Trophoblast cell (in vitro differentiated cells and primary cell): ENCODE measurements at regions not wholly inside any gene's neighbourhood (a gene's known extent, or its start where the extent isn't known, plus 50 kb on each side); places are given as distances from the start of the nearest gene placed in this dataset.

Experiments
- DNase-seq, 2 donors: peaks; one replicate each; pipeline ENCODE4 v3.0.0-alpha.2; 2016
- H2AFZ ChIP-seq: 2 replicates; pipeline ENCODE4 v1.6.1; 2013; ENCODE audit warnings: low read length, moderate library complexity, mild to moderate bottlenecking; ENCODE audit not compliant: insufficient read depth, poor library complexity
- H2AK5ac ChIP-seq: 2 replicates; pipeline ENCODE4 v1.6.1; 2013; ENCODE audit warnings: mild to moderate bottlenecking, low read length
- H2BK120ac ChIP-seq: 2 replicates; pipeline ENCODE4 v1.6.1; 2013; ENCODE audit warnings: low read length, mild to moderate bottlenecking, moderate library complexity; ENCODE audit not compliant: insufficient read depth, poor library complexity
- H2BK12ac ChIP-seq: 2 replicates; pipeline ENCODE4 v1.6.1; 2013; ENCODE audit warnings: mild to moderate bottlenecking, low read length, moderate library complexity
- H2BK5ac ChIP-seq: 2 replicates; pipeline ENCODE4 v1.6.1; 2013; ENCODE audit warnings: low read length, low read depth, moderate library complexity, mild to moderate bottlenecking; ENCODE audit not compliant: poor library complexity
- H3K14ac ChIP-seq: 2 replicates; pipeline ENCODE4 v1.6.1; 2013; ENCODE audit warnings: mild to moderate bottlenecking, low read length
- H3K18ac ChIP-seq: 2 replicates; pipeline ENCODE4 v1.6.1; 2013; ENCODE audit warnings: mild to moderate bottlenecking, low read length
- H3K23ac ChIP-seq: 2 replicates; pipeline ENCODE4 v1.6.1; 2013; ENCODE audit warnings: low read length
- H3K27ac ChIP-seq: 2 replicates; pipeline ENCODE4 v1.5.1; 2013; ENCODE audit warnings: low read depth, mild to moderate bottlenecking, inconsistent platforms, low read length, moderate library complexity
- H3K27me3 ChIP-seq: 2 replicates; pipeline ENCODE4 v1.6.1; 2013; ENCODE audit warnings: inconsistent platforms, mild to moderate bottlenecking, low read length, moderate library complexity; ENCODE audit not compliant: insufficient read depth
- H3K36me3 ChIP-seq, 2 experiments: 1 replicate in 1 of 2; 2 replicates in 1 of 2; pipeline ENCODE4 v1.6.1; 2013; ENCODE audit warnings: low read length in 2 of 2, mild to moderate bottlenecking in 2 of 2, moderate library complexity in 1 of 2; ENCODE audit not compliant: insufficient read depth in 2 of 2, control insufficient read depth in 1 of 2
- H3K4ac ChIP-seq: 2 replicates; pipeline ENCODE4 v1.6.1; 2013; ENCODE audit warnings: low read depth, mild to moderate bottlenecking, low read length, moderate library complexity
- H3K4me1 ChIP-seq, 2 experiments: 1 replicate in 1 of 2; 2 replicates in 1 of 2; pipeline ENCODE4 v1.6.1; 2013; ENCODE audit warnings: low read length in 2 of 2, mild to moderate bottlenecking in 2 of 2, moderate library complexity in 1 of 2; ENCODE audit not compliant: insufficient read depth in 2 of 2, control insufficient read depth in 1 of 2
- H3K4me2 ChIP-seq: 2 replicates; pipeline ENCODE4 v1.6.1; 2013; ENCODE audit warnings: inconsistent platforms, mild to moderate bottlenecking, low read length, moderate library complexity
- H3K4me3 ChIP-seq: 2 replicates; pipeline ENCODE4 v1.5.1; 2013; ENCODE audit warnings: mild to moderate bottlenecking, low read depth, low read length, inconsistent platforms
- H3K79me1 ChIP-seq: one replicate; pipeline ENCODE4 v1.6.1; 2013; ENCODE audit warnings: low read length
- H3K79me2 ChIP-seq: 2 replicates; pipeline ENCODE4 v1.6.1; 2013; ENCODE audit warnings: low read length, mild to moderate bottlenecking; ENCODE audit not compliant: control insufficient read depth, insufficient read depth, poor library complexity
- H3K9ac ChIP-seq: 2 replicates; pipeline ENCODE4 v1.6.1; 2013; ENCODE audit warnings: mild to moderate bottlenecking, low read length
- H3K9me3 ChIP-seq: 2 replicates; pipeline ENCODE4 v1.6.1; 2013; ENCODE audit warnings: low read depth, mild to moderate bottlenecking, control low read depth, inconsistent platforms, low read length; ENCODE audit not compliant: insufficient read depth
- H4K12ac ChIP-seq: 2 replicates; pipeline ENCODE4 v1.6.1; 2013; ENCODE audit warnings: low read depth, mild to moderate bottlenecking, low read length, moderate library complexity
- H4K8ac ChIP-seq: 2 replicates; pipeline ENCODE4 v1.6.1; 2013; ENCODE audit warnings: low read depth, mild to moderate bottlenecking, low read length, moderate library complexity
- H4K91ac ChIP-seq: one replicate; pipeline ENCODE4 v1.6.1; 2013; ENCODE audit warnings: low read depth, mild to moderate bottlenecking, low read length, moderate library complexity
- WGBS: extraction: QIAGEN DNeasy Blood & Tissue Kit; methylation state at CpG from one replicate; pipeline ENCODE4 v1.1.7; 2013; ENCODE audit warnings: missing lambda C conversion rate; ENCODE audit not compliant: insufficient read length, insufficient coverage; ENCODE audit errors: extremely low coverage; 5-methylcytosine and 5-hydroxymethylcytosine counted together

DNA sequence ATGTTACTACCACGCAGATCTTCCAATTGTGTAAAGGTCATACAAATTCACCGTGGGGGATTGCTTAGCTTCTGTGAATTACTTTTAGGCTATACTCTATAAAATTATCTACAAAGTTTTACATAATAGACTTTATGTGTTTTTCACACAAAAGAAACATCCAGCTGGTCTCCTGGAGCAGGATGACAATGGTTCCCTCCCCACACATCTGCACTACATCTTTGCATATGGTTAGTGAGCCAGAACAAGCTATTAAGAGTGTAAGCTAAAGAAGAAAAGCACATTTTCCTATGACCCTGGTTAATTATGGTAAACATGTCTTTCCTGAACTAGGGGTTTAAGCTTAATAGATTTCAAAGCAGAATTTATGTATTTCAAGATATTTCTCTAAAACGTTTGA lies 295.1 kb downstream of the ASXL3 start:
- H3K9me3 ChIP-seq, result no peaks in the 10 kb centered on the region
- no peaks in the 10 kb centered on the region for H3K27me3 ChIP-seq
- H3K14ac ChIP-seq, result no peak overlapping the region
- no peaks in the 10 kb centered on the region for H3K79me2 ChIP-seq
- no peak overlapping the region for H2BK12ac ChIP-seq
- peaks cover 0 to 4% of the 10 kb centered on the region in 2 experiments for H3K4me1 ChIP-seq
- H3K18ac ChIP-seq, result no peak overlapping the region
- H2AK5ac ChIP-seq, result no peak overlapping the region
- no peak overlapping the region for H2BK5ac ChIP-seq
- H3K9ac ChIP-seq, result no peak overlapping the region
- H3K27ac ChIP-seq, result no peak overlapping the region
- H3K4me3 ChIP-seq, result no peak overlapping the region
- no peak overlapping the region for H4K91ac ChIP-seq
- no peak overlapping the region for H2BK120ac ChIP-seq
- no peak overlapping the region for H4K8ac ChIP-seq
- H3K36me3 ChIP-seq, result no peaks in the 10 kb centered on the region
- no peak overlapping the region for H3K4ac ChIP-seq
- H3K23ac ChIP-seq, result no peak overlapping the region
- no CpG with 5 or more reads among the region's 3 CpGs for WGBS
- H3K79me1 ChIP-seq, result peaks cover 3% of the 10 kb centered on the region
- no peak overlapping the region for H2AFZ ChIP-seq
- no peak overlapping the region for H3K4me2 ChIP-seq
- H4K12ac ChIP-seq, result no peak overlapping the region
- no peak for DNase-seq

DNA sequence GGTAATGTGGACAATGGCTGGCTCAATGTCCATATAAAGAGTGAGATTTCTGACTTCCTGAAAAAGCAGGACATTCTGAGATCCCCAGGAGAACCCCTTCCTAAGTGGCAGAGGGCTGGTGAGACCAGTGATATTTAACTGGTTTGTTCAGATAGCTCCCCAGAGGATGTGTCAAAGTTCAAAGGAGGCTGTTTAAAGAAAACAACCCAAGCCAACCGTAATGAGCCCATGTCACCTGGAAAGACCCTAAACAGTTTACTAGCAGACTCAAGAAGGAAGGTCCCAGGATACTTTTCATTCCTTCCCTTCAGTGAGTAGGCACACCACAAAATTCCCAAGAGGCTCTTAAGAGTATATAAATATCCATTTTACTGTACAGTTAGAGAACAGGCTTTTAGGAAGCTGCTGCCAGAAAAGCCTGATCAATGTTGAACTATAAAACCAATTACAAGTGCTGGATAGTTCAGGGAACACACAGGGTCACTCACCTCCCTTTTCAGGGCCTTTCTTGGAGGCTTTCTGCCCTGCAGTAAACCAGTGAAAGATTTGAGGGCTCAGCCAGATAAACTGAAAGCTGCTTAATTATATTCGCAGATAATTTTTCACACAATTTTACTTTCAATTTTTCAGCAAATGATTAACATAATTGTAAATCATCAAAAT lies 293.5 kb downstream of the ASXL3 start:
- no peak overlapping the region for H3K9ac ChIP-seq
- H2BK12ac ChIP-seq, result peak overlapping the region; percentile 95
- no peak for DNase-seq
- WGBS, result no CpG with 5 or more reads among the region's 2 CpGs
- H3K23ac ChIP-seq, result no peak overlapping the region
- peak overlapping the region; percentile 86 for H2BK5ac ChIP-seq
- H3K14ac ChIP-seq, result no peak overlapping the region
- no peak overlapping the region for H2AK5ac ChIP-seq
- H3K4me2 ChIP-seq, result no peak overlapping the region
- H3K79me2 ChIP-seq, result no peaks in the 10 kb centered on the region
- H3K27ac ChIP-seq, result peak overlapping the region; percentile 83
- peak overlapping the region; percentile 71 for H2AFZ ChIP-seq
- H3K18ac ChIP-seq, result no peak overlapping the region
- no peak overlapping the region for H4K12ac ChIP-seq
- H4K8ac ChIP-seq, result peak overlapping the region; percentile 23
- peak overlapping the region; percentile 55 for H4K91ac ChIP-seq
- H3K4me3 ChIP-seq, result no peak overlapping the region
- H2BK120ac ChIP-seq, result peak overlapping the region; percentile 66
- H3K9me3 ChIP-seq, result no peaks in the 10 kb centered on the region
- no peaks in the 10 kb centered on the region for H3K27me3 ChIP-seq
- H3K36me3 ChIP-seq, result no peaks in the 10 kb centered on the region
- peaks cover 5% of the 10 kb centered on the region for H3K79me1 ChIP-seq
- H3K4me1 ChIP-seq, result peaks cover 0 to 4% of the 10 kb centered on the region in 2 experiments
- no peak overlapping the region for H3K4ac ChIP-seq

DNA sequence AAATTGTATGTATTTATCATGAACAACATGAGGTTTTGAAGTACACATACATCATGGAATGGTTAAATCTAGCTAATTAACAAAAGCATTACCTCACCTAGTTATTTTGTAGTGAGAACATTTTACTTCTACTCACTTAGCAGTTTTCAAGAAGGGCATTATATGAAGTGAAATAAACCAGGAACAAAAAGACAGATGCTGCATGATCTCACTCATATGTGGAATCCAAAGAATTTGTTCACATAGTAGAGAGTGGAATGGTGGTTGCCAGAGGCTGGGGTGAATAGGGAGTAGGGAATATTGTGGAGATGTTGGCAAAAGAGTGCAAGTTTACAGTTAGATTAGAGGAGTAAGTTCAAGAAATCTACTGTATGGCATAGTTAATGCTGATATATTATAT lies 292.0 kb downstream of the ASXL3 start:
- H2AFZ ChIP-seq, result no peak overlapping the region
- H3K4me3 ChIP-seq, result no peak overlapping the region
- no peaks in the 10 kb centered on the region for H3K79me2 ChIP-seq
- no peak overlapping the region for H3K9ac ChIP-seq
- no peak overlapping the region for H3K4ac ChIP-seq
- no peak overlapping the region for H2BK12ac ChIP-seq
- H4K8ac ChIP-seq, result no peak overlapping the region
- no peaks in the 10 kb centered on the region for H3K36me3 ChIP-seq
- H3K14ac ChIP-seq, result no peak overlapping the region
- no peak overlapping the region for H2BK5ac ChIP-seq
- H2AK5ac ChIP-seq, result no peak overlapping the region
- H4K12ac ChIP-seq, result no peak overlapping the region
- no peaks in the 10 kb centered on the region for H3K9me3 ChIP-seq
- no peak overlapping the region for H3K18ac ChIP-seq
- H3K79me1 ChIP-seq, result peaks cover 5% of the 10 kb centered on the region
- H2BK120ac ChIP-seq, result no peak overlapping the region
- peaks cover 0 to 4% of the 10 kb centered on the region in 2 experiments for H3K4me1 ChIP-seq
- no peak overlapping the region for H4K91ac ChIP-seq
- no peak overlapping the region for H3K23ac ChIP-seq
- H3K27me3 ChIP-seq, result no peaks in the 10 kb centered on the region
- no peak overlapping the region for H3K4me2 ChIP-seq
- DNase-seq, result peak in 1 of 2 donors; percentile 11
- peak overlapping the region; percentile 27 for H3K27ac ChIP-seq

DNA sequence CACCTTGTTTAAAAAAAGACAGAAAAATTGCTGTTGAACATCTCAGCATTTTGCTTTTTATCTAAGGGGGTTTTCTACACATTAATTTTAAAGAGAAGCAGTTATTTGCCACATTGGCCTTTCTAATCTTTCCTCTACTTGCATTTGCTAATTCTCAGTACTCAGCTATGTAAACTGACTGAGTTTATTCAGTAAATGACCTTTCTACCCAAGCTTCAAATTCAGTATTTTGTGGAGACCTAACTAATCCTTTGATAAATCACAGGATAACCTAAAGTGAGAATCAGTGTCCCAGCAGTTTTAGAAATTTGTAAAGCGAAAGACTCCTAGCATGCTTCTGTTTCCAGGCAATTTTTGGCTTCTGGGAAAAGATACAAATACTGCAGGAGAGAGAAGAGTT lies 288.4 kb downstream of the ASXL3 start:
- peaks cover 0 to 4% of the 10 kb centered on the region in 2 experiments for H3K4me1 ChIP-seq
- H3K14ac ChIP-seq, result no peak overlapping the region
- H3K27me3 ChIP-seq, result no peaks in the 10 kb centered on the region
- H4K8ac ChIP-seq, result no peak overlapping the region
- H3K4me2 ChIP-seq, result no peak overlapping the region
- H3K4me3 ChIP-seq, result no peak overlapping the region
- H2BK12ac ChIP-seq, result no peak overlapping the region
- no peak overlapping the region for H3K9ac ChIP-seq
- H2AFZ ChIP-seq, result no peak overlapping the region
- no peak overlapping the region for H2BK120ac ChIP-seq
- peaks cover 6% of the 10 kb centered on the region for H3K9me3 ChIP-seq
- H4K12ac ChIP-seq, result no peak overlapping the region
- H3K4ac ChIP-seq, result no peak overlapping the region
- H2AK5ac ChIP-seq, result no peak overlapping the region
- H3K27ac ChIP-seq, result no peak overlapping the region
- H3K79me2 ChIP-seq, result no peaks in the 10 kb centered on the region
- no peak overlapping the region for H3K23ac ChIP-seq
- H3K18ac ChIP-seq, result no peak overlapping the region
- H3K79me1 ChIP-seq, result peaks cover 5% of the 10 kb centered on the region
- no peak for DNase-seq
- H3K36me3 ChIP-seq, result peaks cover 0 to 2% of the 10 kb centered on the region in 2 experiments
- H4K91ac ChIP-seq, result no peak overlapping the region
- WGBS, result no CpG with 5 or more reads among the region's 1 CpG
- H2BK5ac ChIP-seq, result no peak overlapping the region
